SU-DHL-6 (cell line): ENCODE measurements at regions not wholly inside any gene's neighbourhood (a gene's known extent, or its start where the extent isn't known, plus 50 kb on each side); places are given as distances from the start of the nearest gene placed in this dataset.

Experiments used
- H2AFZ ChIP-seq: fragments of 200-600 bp; sonication (generic); 2 replicates; pipeline ENCODE4 v1.6.1; 2014; ENCODE audit warnings: low read depth, mild to moderate bottlenecking, moderate library complexity, mixed read lengths, antibody characterized with exemption, low read length; ENCODE audit not compliant: severe bottlenecking
- H3F3A ChIP-seq: fragments of 200-600 bp; shearing (Covaris generic); 2 replicates; pipeline ENCODE4 v1.6.0; 2016; ENCODE audit warnings: antibody characterized with exemption, mild to moderate bottlenecking; ENCODE audit not compliant: insufficient read depth
- H3K27ac ChIP-seq: fragments of 200-600 bp; sonication (generic); 2 replicates; pipeline ENCODE4 v1.5.1; 2016; ENCODE audit warnings: low read depth, mild to moderate bottlenecking, low read length, moderate library complexity, mixed read lengths
- H3K27me3 ChIP-seq: fragments of 200-600 bp; sonication (generic), shearing (Covaris generic); 2 replicates; pipeline ENCODE4 v1.6.0; 2014; ENCODE audit warnings: mild to moderate bottlenecking, low read length
- H3K36me3 ChIP-seq: fragments of 200-600 bp; sonication (generic); 2 replicates; pipeline ENCODE4 v1.6.1; 2014; ENCODE audit warnings: mild to moderate bottlenecking, low read length, mixed read lengths
- H3K4me2 ChIP-seq: fragments of 300-600, 200-600 bp; shearing (Covaris generic), sonication (generic); 2 replicates; pipeline ENCODE4 v1.6.0; 2014; ENCODE audit warnings: low read length, low read depth, mild to moderate bottlenecking; ENCODE audit not compliant: poor library complexity, severe bottlenecking
- H3K4me3 ChIP-seq: fragments of 200-600 bp; sonication (generic); 2 replicates; pipeline ENCODE4 v1.5.1; 2014; ENCODE audit warnings: antibody characterized with exemption, low read length, mild to moderate bottlenecking, mixed read lengths; ENCODE audit not compliant: insufficient read depth, poor library complexity, severe bottlenecking
- H3K79me2 ChIP-seq: fragments of 200-600 bp; sonication (generic); 2 replicates; pipeline ENCODE4 v1.6.1; 2014; ENCODE audit warnings: mild to moderate bottlenecking, low read length, moderate library complexity; ENCODE audit not compliant: insufficient read depth
- H3K9ac ChIP-seq: fragments of 200-600 bp; sonication (generic); 2 replicates; pipeline ENCODE4 v1.7.0; 2014; ENCODE audit warnings: mild to moderate bottlenecking, low read length
- H3K9me2 ChIP-seq: fragments of 200-600 bp; sonication (generic); replicated peaks from 2 replicates; pipeline ENCODE4 v1.6.1; 2014; ENCODE audit warnings: low read length; ENCODE audit not compliant: insufficient read depth
- H3K9me3 ChIP-seq: fragments of 200-600 bp; sonication (generic); 2 replicates; pipeline ENCODE4 v1.6.1; 2014; ENCODE audit warnings: low read length, mixed read lengths; ENCODE audit not compliant: insufficient read depth
- H4K20me1 ChIP-seq: fragments of 200-600 bp; sonication (generic); 2 replicates; pipeline ENCODE4 v1.6.1; 2014; ENCODE audit warnings: low read depth, mild to moderate bottlenecking, antibody characterized with exemption, low read length, moderate library complexity, mixed read lengths
- CTCF ChIP-seq: fragments of 200-600 bp; sonication (generic); IDR thresholded peaks from one replicate; pipeline ENCODE4 v1.5.1; 2017; ENCODE audit warnings: antibody characterized with exemption, mild to moderate bottlenecking, low read length, moderate library complexity; ENCODE audit not compliant: insufficient read depth, poor library complexity, severe bottlenecking
- EZH2phosphoT487 ChIP-seq: fragments of 200-600 bp; sonication (generic), shearing (Covaris generic); conservative IDR thresholded peaks from 2 replicates; pipeline ENCODE4 v1.6.1; 2018; ENCODE audit warnings: mild to moderate bottlenecking, antibody characterized with exemption, low read length, moderate library complexity, mixed read lengths

GRCh38 chr14:104244221-104245011 is 106.0 kb downstream of the KIF26A start:
- TF ChIP-seq CTCF (no peak), EZH2phosphoT487 (no peak)
- no peaks in the 10 kb centered on the region for H3K9me3 ChIP-seq
- no peak overlapping the region for H3K9ac ChIP-seq
- H2AFZ ChIP-seq, result no peak overlapping the region
- no peaks in the 10 kb centered on the region for H3K79me2 ChIP-seq
- no peaks in the 10 kb centered on the region for H3K36me3 ChIP-seq
- H3K27ac ChIP-seq, result no peak overlapping the region
- no peaks in the 10 kb centered on the region for H3K9me2 ChIP-seq
- H3K4me2 ChIP-seq, result no peak overlapping the region
- H3K27me3 ChIP-seq, result no peaks in the 10 kb centered on the region
- no peak overlapping the region for H3K4me3 ChIP-seq
- H4K20me1 ChIP-seq, result no peaks in the 10 kb centered on the region
- H3F3A ChIP-seq, result no peaks in the 10 kb centered on the region

GRCh38 chr14:104245075-104245474 is 106.7 kb downstream of the KIF26A start:
- Histone ChIP-seq H3K27me3 (no peaks in the 10 kb centered on the region), H3K36me3 (no peaks in the 10 kb centered on the region), H3K27ac (no peak overlapping the region), H2AFZ (no peak overlapping the region), H3K9me3 (no peaks in the 10 kb centered on the region), H3F3A (no peaks in the 10 kb centered on the region), H4K20me1 (no peaks in the 10 kb centered on the region), H3K9me2 (no peaks in the 10 kb centered on the region), H3K9ac (no peak overlapping the region), H3K79me2 (no peaks in the 10 kb centered on the region), H3K4me2 (no peak overlapping the region), H3K4me3 (no peak overlapping the region)
- no peak for TF ChIP-seq EZH2phosphoT487
- TF ChIP-seq CTCF, result no peak

- H2AFZ ChIP-seq, result no peak overlapping the region
- no peaks in the 10 kb centered on the region for H3K79me2 ChIP-seq
- no peak overlapping the region for H3K9ac ChIP-seq
- no peaks in the 10 kb centered on the region for H3K9me2 ChIP-seq
- H3K27ac ChIP-seq, result no peak overlapping the region
- no peaks in the 10 kb centered on the region for H4K20me1 ChIP-seq
- H3K4me2 ChIP-seq, result no peak overlapping the region
- no peak overlapping the region for H3K4me3 ChIP-seq
- H3K36me3 ChIP-seq, result no peaks in the 10 kb centered on the region
- H3K27me3 ChIP-seq, result no peaks in the 10 kb centered on the region
- H3K9me3 ChIP-seq, result no peaks in the 10 kb centered on the region
- TF ChIP-seq EZH2phosphoT487 (no peak), CTCF (no peak)
- no peaks in the 10 kb centered on the region for H3F3A ChIP-seq
Observed at GRCh38 chr14:104245723-104246122, 107.3 kb downstream of the KIF26A start.
